GM23338 (cell line): ENCODE measurements at regions not wholly inside any gene's neighbourhood (a gene's known extent, or its start where the extent isn't known, plus 50 kb on each side); places are given as distances from the start of the nearest gene placed in this dataset.

ENCODE experiments used
- ATAC-seq: fragments of 200-7000 bp; cut with Tn5 transposase; 3 replicates; pipeline ENCODE4 v1.9.1; 2020
- DNase-seq: peaks from one replicate; pipeline ENCODE4 v3.0.0-alpha.2; 2015; ENCODE audit warnings: low spot score
- H2AFZ ChIP-seq: fragments of 200-600 bp; sonication (generic); 2 replicates; pipeline ENCODE4 v1.8.0; 2016; ENCODE audit warnings: antibody characterized with exemption, mild to moderate bottlenecking, moderate library complexity
- H3F3A ChIP-seq: fragments of 200-600 bp; sonication (generic); replicated peaks from 2 replicates; pipeline ENCODE4 v1.8.0; 2017; ENCODE audit warnings: antibody characterized with exemption, mixed run types, low read depth
- H3K27ac ChIP-seq: fragments of 200-600 bp; sonication (generic); 2 replicates; pipeline ENCODE4 v1.6.1; 2016; ENCODE audit warnings: low read depth
- H3K27me3 ChIP-seq: fragments of 200-600 bp; sonication (generic); 2 replicates; pipeline ENCODE4 v1.8.0; 2016; ENCODE audit warnings: mild to moderate bottlenecking, mixed run types, moderate library complexity; ENCODE audit not compliant: insufficient read depth
- H3K36me3 ChIP-seq: fragments of 200-600 bp; sonication (generic); 2 replicates; pipeline ENCODE4 v1.8.0; 2016; ENCODE audit warnings: mild to moderate bottlenecking; ENCODE audit not compliant: insufficient read depth
- H3K4me1 ChIP-seq: fragments of 200-600 bp; sonication (generic); 2 replicates; pipeline ENCODE4 v1.8.0; 2016; ENCODE audit warnings: mild to moderate bottlenecking, moderate library complexity; ENCODE audit not compliant: insufficient read depth
- H3K4me2 ChIP-seq: fragments of 200-600 bp; sonication (generic); 2 replicates; pipeline ENCODE4 v1.7.1; 2017; ENCODE audit warnings: mixed run types
- H3K4me3 ChIP-seq: fragments of 200-600 bp; sonication (generic); 2 replicates; pipeline ENCODE4 v1.6.1; 2016; ENCODE audit warnings: mixed run types
- H3K79me2 ChIP-seq: fragments of 200-600 bp; sonication (generic); replicated peaks from 2 replicates; pipeline ENCODE4 v1.8.0; 2017; ENCODE audit warnings: mild to moderate bottlenecking; ENCODE audit not compliant: insufficient read depth
- H3K9me2 ChIP-seq: fragments of 200-600 bp; sonication (generic); 2 replicates; pipeline ENCODE4 v1.8.0; 2017; ENCODE audit not compliant: insufficient read depth
- H4K20me1 ChIP-seq: fragments of 200-600 bp; sonication (generic); replicated peaks from 2 replicates; pipeline ENCODE4 v1.8.0; 2017; ENCODE audit warnings: mild to moderate bottlenecking; ENCODE audit not compliant: insufficient read depth
- H3K27ac Mint-ChIP-seq: 2 replicates; pipeline ENCODE4 v1.8.0; 2020; ENCODE audit warnings: inconsistent platforms, mild to moderate bottlenecking, moderate library complexity, mixed read lengths
- H3K27me3 Mint-ChIP-seq: 3 replicates; pipeline ENCODE4 v1.8.0; 2022; ENCODE audit warnings: low read depth, mild to moderate bottlenecking, moderate library complexity, mixed read lengths, inconsistent platforms; ENCODE audit not compliant: insufficient read depth, poor library complexity
- H3K36me3 Mint-ChIP-seq: 3 replicates; pipeline ENCODE4 v1.8.0; 2021; ENCODE audit warnings: low read depth, mild to moderate bottlenecking, inconsistent platforms, moderate library complexity, mixed read lengths
- H3K4me1 Mint-ChIP-seq: 3 replicates; pipeline ENCODE4 v1.8.0; 2020; ENCODE audit warnings: mild to moderate bottlenecking, inconsistent platforms, mixed read lengths
- H3K4me3 Mint-ChIP-seq: 3 replicates; pipeline ENCODE4 v1.8.0; 2021; ENCODE audit warnings: moderate library complexity, mild to moderate bottlenecking, inconsistent platforms, mixed read lengths
- H3K9me3 Mint-ChIP-seq: 3 replicates; pipeline ENCODE4 v1.8.0; 2020; ENCODE audit warnings: moderate library complexity, mild to moderate bottlenecking, inconsistent platforms, mixed read lengths
- CREB1 ChIP-seq: fragments of 250-450 bp; sonication (Bioruptor Pico); IDR thresholded peaks from 2 replicates; pipeline ENCODE4 v1.5.0; 2020; ENCODE audit warnings: low read depth, mild to moderate bottlenecking, moderate library complexity
- ETS1 ChIP-seq: IDR thresholded peaks from 2 replicates; pipeline ENCODE4 v1.6.1; 2016; ENCODE audit warnings: antibody characterized with exemption
- EZH2phosphoT487 ChIP-seq: fragments of 200-600 bp; sonication (generic); IDR thresholded peaks from one replicate; pipeline ENCODE4 v1.8.1; 2018; ENCODE audit warnings: antibody characterized with exemption; ENCODE audit not compliant: unreplicated experiment
- POLR2AphosphoS5 ChIP-seq: IDR thresholded peaks from 2 replicates; pipeline ENCODE4 v1.6.1; 2016; ENCODE audit warnings: antibody characterized with exemption, low read depth
- STAT1 ChIP-seq: IDR thresholded peaks from one replicate; pipeline ENCODE4 v1.6.1; 2016; ENCODE audit warnings: antibody characterized with exemption; ENCODE audit not compliant: unreplicated experiment
- ZNF114 ChIP-seq: fragments of 250-450 bp; sonication (Bioruptor Pico); IDR thresholded peaks from 2 replicates; pipeline ENCODE4 v1.5.0; 2020; ENCODE audit warnings: mild to moderate bottlenecking, moderate library complexity
- TF ChIP-seq, protein P1 (sequence below), 2 experiments: fragments of 200-600 bp in 1 of 2; sonication (generic) in 1 of 2; conservative IDR thresholded peaks; 2 replicates each; pipeline versions ENCODE4 v1.5.1 to v1.6.1; 2016 to 2017; ENCODE audit warnings: antibody characterized with exemption in 2 of 2, low read depth in 2 of 2, mild to moderate bottlenecking in 2 of 2, moderate library complexity in 1 of 2
- TF ChIP-seq, protein P2 (sequence below): fragments of 250-450 bp; sonication (Bioruptor Pico); IDR thresholded peaks from 2 replicates; pipeline ENCODE4 v1.5.0; 2020; ENCODE audit warnings: mild to moderate bottlenecking, moderate library complexity

DNA sequence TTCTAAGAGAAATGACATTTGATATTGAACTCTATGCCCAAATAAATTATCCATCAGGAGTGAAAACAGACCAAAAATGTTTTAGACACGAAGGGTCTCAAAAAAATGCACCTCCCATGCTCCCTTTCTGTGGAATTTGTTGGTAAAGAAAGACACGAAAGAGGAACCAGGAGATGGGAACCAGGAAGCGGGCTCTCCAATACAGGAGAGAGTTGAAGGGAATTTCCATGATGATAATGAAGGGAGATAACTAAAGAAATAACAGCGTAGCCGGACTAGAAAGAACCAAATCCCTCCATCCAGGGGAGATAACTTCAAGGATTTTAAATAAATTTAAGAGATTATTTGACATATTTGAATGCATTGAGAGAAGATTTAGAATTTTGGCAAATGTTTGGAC, 183.0 kb downstream of the DUSP6 start:
- DNase-seq = no peak
- Histone ChIP-seq H3K4me3 (no peak overlapping the region), H3K27ac (no peak overlapping the region), H3F3A (no peaks in the 10 kb centered on the region), H3K4me1 (no peaks in the 10 kb centered on the region; the same call in 1 of the 2 replicates), H4K20me1 (no peaks in the 10 kb centered on the region), H2AFZ (no peak overlapping the region), H3K4me2 (no peak overlapping the region), H3K9me2 (no peaks in the 10 kb centered on the region), H3K79me2 (no peaks in the 10 kb centered on the region), H3K36me3 (no peaks in the 10 kb centered on the region), H3K27me3 (peaks cover 16% of the 10 kb centered on the region; the same call in 1 of the 2 replicates)
- no peak overlapping the region for H3K4me3 Mint-ChIP-seq
- H3K27ac Mint-ChIP-seq = no peak overlapping the region
- no peaks in the 10 kb centered on the region for H3K36me3 Mint-ChIP-seq
- ATAC-seq = no peak
- H3K9me3 Mint-ChIP-seq = peaks cover 5% of the 10 kb centered on the region; the same call in 2 of the 3 replicates
- H3K4me1 Mint-ChIP-seq = peaks cover 4% of the 10 kb centered on the region
- TF ChIP-seq EZH2phosphoT487 (no peak), ZNF114 (CRISPR knock-in tag) (no peak)
- TF ChIP-seq, protein P1, sequence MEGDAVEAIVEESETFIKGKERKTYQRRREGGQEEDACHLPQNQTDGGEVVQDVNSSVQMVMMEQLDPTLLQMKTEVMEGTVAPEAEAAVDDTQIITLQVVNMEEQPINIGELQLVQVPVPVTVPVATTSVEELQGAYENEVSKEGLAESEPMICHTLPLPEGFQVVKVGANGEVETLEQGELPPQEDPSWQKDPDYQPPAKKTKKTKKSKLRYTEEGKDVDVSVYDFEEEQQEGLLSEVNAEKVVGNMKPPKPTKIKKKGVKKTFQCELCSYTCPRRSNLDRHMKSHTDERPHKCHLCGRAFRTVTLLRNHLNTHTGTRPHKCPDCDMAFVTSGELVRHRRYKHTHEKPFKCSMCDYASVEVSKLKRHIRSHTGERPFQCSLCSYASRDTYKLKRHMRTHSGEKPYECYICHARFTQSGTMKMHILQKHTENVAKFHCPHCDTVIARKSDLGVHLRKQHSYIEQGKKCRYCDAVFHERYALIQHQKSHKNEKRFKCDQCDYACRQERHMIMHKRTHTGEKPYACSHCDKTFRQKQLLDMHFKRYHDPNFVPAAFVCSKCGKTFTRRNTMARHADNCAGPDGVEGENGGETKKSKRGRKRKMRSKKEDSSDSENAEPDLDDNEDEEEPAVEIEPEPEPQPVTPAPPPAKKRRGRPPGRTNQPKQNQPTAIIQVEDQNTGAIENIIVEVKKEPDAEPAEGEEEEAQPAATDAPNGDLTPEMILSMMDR (conservative IDR thresholded peaks at IDR 0.05; ENCODE audit: low read depth in 2 of 2) = no peak
- H3K27me3 Mint-ChIP-seq = peaks cover 1% of the 10 kb centered on the region

DNA sequence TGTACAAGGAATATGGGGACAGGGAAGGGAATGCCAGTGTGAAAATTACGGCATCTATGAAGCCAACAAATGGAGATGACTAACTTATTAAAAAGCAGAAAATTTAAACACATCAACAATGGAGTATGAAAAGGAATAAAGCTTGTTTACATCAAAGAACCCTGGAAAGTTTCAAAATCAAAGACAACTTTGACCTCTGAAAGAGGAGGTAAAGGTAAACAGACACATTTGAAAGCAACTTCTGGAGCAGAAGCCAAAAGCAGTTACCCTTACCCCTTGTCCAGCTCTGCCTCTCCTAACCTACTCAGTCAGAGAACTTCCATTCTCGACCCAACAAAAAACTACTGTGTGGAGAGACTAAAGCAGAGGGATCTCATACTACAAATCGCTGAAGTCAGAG, 184.3 kb downstream of the DUSP6 start:
- Histone ChIP-seq H2AFZ (no peak overlapping the region), H3K4me1 (no peaks in the 10 kb centered on the region; the same call in 1 of the 2 replicates), H3K79me2 (no peaks in the 10 kb centered on the region), H3K9me2 (no peaks in the 10 kb centered on the region), H3K4me3 (no peak overlapping the region), H3K27ac (no peak overlapping the region), H3K4me2 (no peak overlapping the region), H4K20me1 (no peaks in the 10 kb centered on the region), H3F3A (no peaks in the 10 kb centered on the region), H3K36me3 (no peaks in the 10 kb centered on the region), H3K27me3 (peaks cover 28% of the 10 kb centered on the region; the same call in 1 of the 2 replicates)
- no peak for ATAC-seq
- Mint-ChIP-seq H3K9me3 (peaks cover 5% of the 10 kb centered on the region; the same call in 2 of the 3 replicates), H3K27ac (no peak overlapping the region), H3K4me1 (peaks cover 9% of the 10 kb centered on the region), H3K27me3 (peaks cover 1% of the 10 kb centered on the region), H3K4me3 (no peak overlapping the region), H3K36me3 (no peaks in the 10 kb centered on the region)
- DNase-seq = no peak
- TF ChIP-seq STAT1 (no peak), CREB1 (CRISPR knock-in tag) (no peak), POLR2AphosphoS5 (no peak), ETS1 (no peak), ZNF114 (CRISPR knock-in tag) (no peak)
- TF ChIP-seq, protein P2, sequence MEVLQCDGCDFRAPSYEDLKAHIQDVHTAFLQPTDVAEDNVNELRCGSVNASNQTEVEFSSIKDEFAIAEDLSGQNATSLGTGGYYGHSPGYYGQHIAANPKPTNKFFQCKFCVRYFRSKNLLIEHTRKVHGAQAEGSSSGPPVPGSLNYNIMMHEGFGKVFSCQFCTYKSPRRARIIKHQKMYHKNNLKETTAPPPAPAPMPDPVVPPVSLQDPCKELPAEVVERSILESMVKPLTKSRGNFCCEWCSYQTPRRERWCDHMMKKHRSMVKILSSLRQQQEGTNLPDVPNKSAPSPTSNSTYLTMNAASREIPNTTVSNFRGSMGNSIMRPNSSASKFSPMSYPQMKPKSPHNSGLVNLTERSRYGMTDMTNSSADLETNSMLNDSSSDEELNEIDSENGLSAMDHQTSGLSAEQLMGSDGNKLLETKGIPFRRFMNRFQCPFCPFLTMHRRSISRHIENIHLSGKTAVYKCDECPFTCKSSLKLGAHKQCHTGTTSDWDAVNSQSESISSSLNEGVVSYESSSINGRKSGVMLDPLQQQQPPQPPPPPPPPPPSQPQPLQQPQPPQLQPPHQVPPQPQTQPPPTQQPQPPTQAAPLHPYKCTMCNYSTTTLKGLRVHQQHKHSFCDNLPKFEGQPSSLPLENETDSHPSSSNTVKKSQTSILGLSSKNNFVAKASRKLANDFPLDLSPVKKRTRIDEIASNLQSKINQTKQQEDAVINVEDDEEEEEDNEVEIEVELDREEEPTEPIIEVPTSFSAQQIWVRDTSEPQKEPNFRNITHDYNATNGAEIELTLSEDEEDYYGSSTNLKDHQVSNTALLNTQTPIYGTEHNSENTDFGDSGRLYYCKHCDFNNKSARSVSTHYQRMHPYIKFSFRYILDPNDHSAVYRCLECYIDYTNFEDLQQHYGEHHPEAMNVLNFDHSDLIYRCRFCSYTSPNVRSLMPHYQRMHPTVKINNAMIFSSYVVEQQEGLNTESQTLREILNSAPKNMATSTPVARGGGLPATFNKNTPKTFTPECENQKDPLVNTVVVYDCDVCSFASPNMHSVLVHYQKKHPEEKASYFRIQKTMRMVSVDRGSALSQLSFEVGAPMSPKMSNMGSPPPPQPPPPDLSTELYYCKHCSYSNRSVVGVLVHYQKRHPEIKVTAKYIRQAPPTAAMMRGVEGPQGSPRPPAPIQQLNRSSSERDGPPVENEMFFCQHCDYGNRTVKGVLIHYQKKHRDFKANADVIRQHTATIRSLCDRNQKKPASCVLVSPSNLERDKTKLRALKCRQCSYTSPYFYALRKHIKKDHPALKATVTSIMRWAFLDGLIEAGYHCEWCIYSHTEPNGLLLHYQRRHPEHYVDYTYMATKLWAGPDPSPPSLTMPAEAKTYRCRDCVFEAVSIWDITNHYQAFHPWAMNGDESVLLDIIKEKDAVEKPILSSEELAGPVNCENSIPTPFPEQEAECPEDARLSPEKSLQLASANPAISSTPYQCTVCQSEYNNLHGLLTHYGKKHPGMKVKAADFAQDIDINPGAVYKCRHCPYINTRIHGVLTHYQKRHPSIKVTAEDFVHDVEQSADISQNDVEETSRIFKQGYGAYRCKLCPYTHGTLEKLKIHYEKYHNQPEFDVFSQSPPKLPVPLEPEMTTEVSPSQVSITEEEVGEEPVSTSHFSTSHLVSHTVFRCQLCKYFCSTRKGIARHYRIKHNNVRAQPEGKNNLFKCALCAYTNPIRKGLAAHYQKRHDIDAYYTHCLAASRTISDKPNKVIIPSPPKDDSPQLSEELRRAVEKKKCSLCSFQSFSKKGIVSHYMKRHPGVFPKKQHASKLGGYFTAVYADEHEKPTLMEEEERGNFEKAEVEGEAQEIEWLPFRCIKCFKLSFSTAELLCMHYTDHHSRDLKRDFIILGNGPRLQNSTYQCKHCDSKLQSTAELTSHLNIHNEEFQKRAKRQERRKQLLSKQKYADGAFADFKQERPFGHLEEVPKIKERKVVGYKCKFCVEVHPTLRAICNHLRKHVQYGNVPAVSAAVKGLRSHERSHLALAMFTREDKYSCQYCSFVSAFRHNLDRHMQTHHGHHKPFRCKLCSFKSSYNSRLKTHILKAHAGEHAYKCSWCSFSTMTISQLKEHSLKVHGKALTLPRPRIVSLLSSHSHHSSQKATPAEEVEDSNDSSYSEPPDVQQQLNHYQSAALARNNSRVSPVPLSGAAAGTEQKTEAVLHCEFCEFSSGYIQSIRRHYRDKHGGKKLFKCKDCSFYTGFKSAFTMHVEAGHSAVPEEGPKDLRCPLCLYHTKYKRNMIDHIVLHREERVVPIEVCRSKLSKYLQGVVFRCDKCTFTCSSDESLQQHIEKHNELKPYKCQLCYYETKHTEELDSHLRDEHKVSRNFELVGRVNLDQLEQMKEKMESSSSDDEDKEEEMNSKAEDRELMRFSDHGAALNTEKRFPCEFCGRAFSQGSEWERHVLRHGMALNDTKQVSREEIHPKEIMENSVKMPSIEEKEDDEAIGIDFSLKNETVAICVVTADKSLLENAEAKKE (CRISPR knock-in tag) = no peak
- TF ChIP-seq, protein P1 (conservative IDR thresholded peaks at IDR 0.05; ENCODE audit: low read depth in 2 of 2) = no peak
